ENCODE measurements at regions not wholly inside any gene's neighbourhood (a gene's known extent, or its start where the extent isn't known, plus 50 kb on each side); places are given as distances from the start of the nearest gene placed in this dataset.

- TF ChIP-seq, protein P1, sequence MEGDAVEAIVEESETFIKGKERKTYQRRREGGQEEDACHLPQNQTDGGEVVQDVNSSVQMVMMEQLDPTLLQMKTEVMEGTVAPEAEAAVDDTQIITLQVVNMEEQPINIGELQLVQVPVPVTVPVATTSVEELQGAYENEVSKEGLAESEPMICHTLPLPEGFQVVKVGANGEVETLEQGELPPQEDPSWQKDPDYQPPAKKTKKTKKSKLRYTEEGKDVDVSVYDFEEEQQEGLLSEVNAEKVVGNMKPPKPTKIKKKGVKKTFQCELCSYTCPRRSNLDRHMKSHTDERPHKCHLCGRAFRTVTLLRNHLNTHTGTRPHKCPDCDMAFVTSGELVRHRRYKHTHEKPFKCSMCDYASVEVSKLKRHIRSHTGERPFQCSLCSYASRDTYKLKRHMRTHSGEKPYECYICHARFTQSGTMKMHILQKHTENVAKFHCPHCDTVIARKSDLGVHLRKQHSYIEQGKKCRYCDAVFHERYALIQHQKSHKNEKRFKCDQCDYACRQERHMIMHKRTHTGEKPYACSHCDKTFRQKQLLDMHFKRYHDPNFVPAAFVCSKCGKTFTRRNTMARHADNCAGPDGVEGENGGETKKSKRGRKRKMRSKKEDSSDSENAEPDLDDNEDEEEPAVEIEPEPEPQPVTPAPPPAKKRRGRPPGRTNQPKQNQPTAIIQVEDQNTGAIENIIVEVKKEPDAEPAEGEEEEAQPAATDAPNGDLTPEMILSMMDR (IDR thresholded peaks at IDR 0.05): no peak
- TF ChIP-seq EZH2 (IDR thresholded peaks at IDR 0.05; ENCODE audit: borderline replicate concordance, insufficient read depth, low read depth, low read length, poor library complexity, severe bottlenecking): no peak
Measured at GRCh38 chr10:47146572-47146971, 153.4 kb upstream of the GDF10 start.
